ENCODE measurements at regions not wholly inside any gene's neighbourhood (a gene's known extent, or its start where the extent isn't known, plus 50 kb on each side); places are given as distances from the start of the nearest gene placed in this dataset.

GRCh38 chr12:77486872-77487271 is 343.8 kb upstream of the NAV3 start:
- Histone ChIP-seq H3K4me1 (ENCODE audit: insufficient read depth, low read length, poor library complexity, severe bottlenecking) (no peaks in the 10 kb centered on the region), H3K4me2 (ENCODE audit: low read depth, low read length, poor library complexity, severe bottlenecking) (no peak overlapping the region), H3K36me3 (ENCODE audit: insufficient read depth, low read length) (no peaks in the 10 kb centered on the region), H3K9me2 (replicated peaks; ENCODE audit: low read depth, low read length) (no peaks in the 10 kb centered on the region), H3K27me3 (ENCODE audit: insufficient read depth, low read length, poor library complexity, severe bottlenecking) (no peaks in the 10 kb centered on the region), H4K20me1 (ENCODE audit: insufficient read depth, low read length, poor library complexity, severe bottlenecking) (no peaks in the 10 kb centered on the region), H3K79me2 (ENCODE audit: insufficient read depth, low read length) (no peaks in the 10 kb centered on the region), H3K4me3 (ENCODE audit: low read length, poor library complexity, severe bottlenecking) (no peak overlapping the region), H2AFZ (ENCODE audit: low read length) (no peak overlapping the region), H3K9me3 (ENCODE audit: insufficient read depth, low read depth, low read length) (no peaks in the 10 kb centered on the region), H3K9ac (ENCODE audit: low read depth, low read length, poor library complexity, severe bottlenecking) (no peak overlapping the region), H3F3A (ENCODE audit: low read depth) (no peaks in the 10 kb centered on the region)
- TF ChIP-seq CTCF (conservative IDR thresholded peaks at IDR 0.05; ENCODE audit: low read length) (no peak), EZH2phosphoT487 (IDR thresholded peaks at IDR 0.05; ENCODE audit: borderline replicate concordance) (no peak)

- no peak for TF ChIP-seq CTCF (conservative IDR thresholded peaks at IDR 0.05; ENCODE audit: low read length)
- TF ChIP-seq EZH2phosphoT487 (IDR thresholded peaks at IDR 0.05; ENCODE audit: borderline replicate concordance) = no peak
- no peaks in the 10 kb centered on the region for H3K9me3 ChIP-seq (ENCODE audit: insufficient read depth, low read depth, low read length)
These were observed 344.5 kb upstream of the NAV3 start for GRCh38 chr12:77485961-77486854.

GRCh38 chr12:77481687-77482086 is 349.0 kb upstream of the NAV3 start:
- no peak for TF ChIP-seq EZH2phosphoT487 (IDR thresholded peaks at IDR 0.05; ENCODE audit: borderline replicate concordance)
- no peak for TF ChIP-seq CTCF (conservative IDR thresholded peaks at IDR 0.05; ENCODE audit: low read length)
- no peak overlapping the region for H3K9ac ChIP-seq (ENCODE audit: low read depth, low read length, poor library complexity, severe bottlenecking)
- no peaks in the 10 kb centered on the region for H3K36me3 ChIP-seq (ENCODE audit: insufficient read depth, low read length)
- H4K20me1 ChIP-seq (ENCODE audit: insufficient read depth, low read length, poor library complexity, severe bottlenecking) = no peaks in the 10 kb centered on the region
- no peaks in the 10 kb centered on the region for H3F3A ChIP-seq (ENCODE audit: low read depth)
- H3K9me3 ChIP-seq (ENCODE audit: insufficient read depth, low read depth, low read length) = no peaks in the 10 kb centered on the region
- H3K4me3 ChIP-seq (ENCODE audit: low read length, poor library complexity, severe bottlenecking) = no peak overlapping the region
- H3K79me2 ChIP-seq (ENCODE audit: insufficient read depth, low read length) = no peaks in the 10 kb centered on the region
- no peak overlapping the region for H3K4me2 ChIP-seq (ENCODE audit: low read depth, low read length, poor library complexity, severe bottlenecking)
- no peaks in the 10 kb centered on the region for H3K4me1 ChIP-seq (ENCODE audit: insufficient read depth, low read length, poor library complexity, severe bottlenecking)
- H2AFZ ChIP-seq (ENCODE audit: low read length) = no peak overlapping the region
- H3K27me3 ChIP-seq (ENCODE audit: insufficient read depth, low read length, poor library complexity, severe bottlenecking) = no peaks in the 10 kb centered on the region
- H3K9me2 ChIP-seq (replicated peaks; ENCODE audit: low read depth, low read length) = no peaks in the 10 kb centered on the region

More at GRCh38 chr12:77485961-77486854, 344.5 kb upstream of the NAV3 start:
- no peak overlapping the region for H3K4me3 ChIP-seq (ENCODE audit: low read length, poor library complexity, severe bottlenecking)
- no peaks in the 10 kb centered on the region for H4K20me1 ChIP-seq (ENCODE audit: insufficient read depth, low read length, poor library complexity, severe bottlenecking)
- H3K9me2 ChIP-seq (replicated peaks; ENCODE audit: low read depth, low read length) = no peaks in the 10 kb centered on the region
- no peaks in the 10 kb centered on the region for H3K27me3 ChIP-seq (ENCODE audit: insufficient read depth, low read length, poor library complexity, severe bottlenecking)
- no peak overlapping the region for H2AFZ ChIP-seq (ENCODE audit: low read length)
- H3K36me3 ChIP-seq (ENCODE audit: insufficient read depth, low read length) = no peaks in the 10 kb centered on the region
- H3K79me2 ChIP-seq (ENCODE audit: insufficient read depth, low read length) = no peaks in the 10 kb centered on the region
- no peaks in the 10 kb centered on the region for H3K4me1 ChIP-seq (ENCODE audit: insufficient read depth, low read length, poor library complexity, severe bottlenecking)
- no peak overlapping the region for H3K4me2 ChIP-seq (ENCODE audit: low read depth, low read length, poor library complexity, severe bottlenecking)
- H3F3A ChIP-seq (ENCODE audit: low read depth) = no peaks in the 10 kb centered on the region
- H3K9ac ChIP-seq (ENCODE audit: low read depth, low read length, poor library complexity, severe bottlenecking) = no peak overlapping the region

Measured in Loucy (cell line).